Activated CD4-positive, alpha-beta T cell treated with anti-CD3 and anti-CD28 coated beads, Interleukin-2, amount 50 U/mL, for 4 hours (primary cell): ENCODE measurements at regions not wholly inside any gene's neighbourhood (a gene's known extent, or its start where the extent isn't known, plus 50 kb on each side); places are given as distances from the start of the nearest gene placed in this dataset.
"Not testable (repeated sequence)": the region's sequence is repeated elsewhere in the genome, so short reads cannot be mapped to it uniquely, and the experiment has no call there.

Experiments used
- DNase-seq, 2 experiments: peaks; one replicate each; pipeline ENCODE4 v3.0.0-alpha.2; 2020

- no peak for DNase-seq
Measured at GRCh38 chr3:88703501-88704059, 403.8 kb upstream of the EPHA3 start.

DNA sequence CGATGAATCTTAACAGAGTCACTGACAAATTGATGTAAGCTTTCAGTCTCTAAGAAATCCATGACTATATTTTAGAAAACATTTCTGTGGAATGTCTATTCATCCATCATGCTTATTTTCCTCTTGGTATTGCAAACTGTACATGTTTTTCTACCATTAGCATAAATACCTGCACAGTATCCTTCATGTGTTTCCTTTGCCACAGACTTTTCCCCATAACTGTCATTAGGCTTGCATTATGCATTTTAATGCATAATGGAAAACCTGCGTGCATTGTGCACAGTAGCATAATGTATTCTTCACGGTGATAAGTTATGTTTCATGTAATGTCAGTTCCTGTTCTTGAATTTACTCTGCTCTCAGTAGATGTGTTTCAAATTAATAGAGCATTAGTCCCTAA, 403.1 kb upstream of the EPHA3 start:
- DNase-seq, result no peak

DNA sequence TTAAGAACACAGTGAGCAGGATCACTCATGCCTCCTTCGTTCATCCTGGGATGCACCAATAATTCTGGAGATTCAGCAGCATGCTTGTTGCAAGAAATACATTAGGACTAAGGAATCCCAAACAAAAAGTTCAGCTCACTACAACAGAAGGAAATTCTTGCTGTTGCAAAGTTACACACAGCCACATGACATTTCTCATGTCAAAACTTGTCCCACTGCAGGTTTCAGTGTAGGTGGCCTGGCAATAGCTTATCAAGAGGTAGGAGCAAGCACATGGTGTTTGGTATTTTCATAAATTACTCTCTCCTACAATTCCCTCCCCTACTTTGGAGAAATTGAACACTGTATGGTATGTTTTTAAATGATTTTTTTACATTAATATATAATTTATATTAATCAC, 399.6 kb upstream of the EPHA3 start:
- DNase-seq, result no peak

DNA sequence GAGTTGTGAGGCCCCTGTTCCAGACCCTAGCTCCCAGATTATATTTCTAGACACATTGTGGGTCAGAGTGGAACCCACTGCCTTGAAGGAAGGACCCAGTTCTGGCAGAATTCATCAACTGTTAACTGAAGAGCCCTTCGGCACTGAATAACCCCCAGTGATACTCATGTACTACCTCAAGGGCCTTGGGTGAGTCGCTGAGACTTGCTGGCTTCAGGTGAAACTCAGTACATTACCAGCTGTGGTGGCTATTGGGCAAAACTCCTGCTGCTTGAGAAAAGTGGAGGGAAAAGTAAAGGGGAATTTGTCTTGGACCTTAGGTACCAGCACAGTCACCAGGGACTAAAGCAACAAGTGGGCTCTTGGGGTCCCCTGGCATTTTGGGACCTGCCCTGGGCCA, 394.9 kb upstream of the EPHA3 start:
- no peak for DNase-seq

DNA sequence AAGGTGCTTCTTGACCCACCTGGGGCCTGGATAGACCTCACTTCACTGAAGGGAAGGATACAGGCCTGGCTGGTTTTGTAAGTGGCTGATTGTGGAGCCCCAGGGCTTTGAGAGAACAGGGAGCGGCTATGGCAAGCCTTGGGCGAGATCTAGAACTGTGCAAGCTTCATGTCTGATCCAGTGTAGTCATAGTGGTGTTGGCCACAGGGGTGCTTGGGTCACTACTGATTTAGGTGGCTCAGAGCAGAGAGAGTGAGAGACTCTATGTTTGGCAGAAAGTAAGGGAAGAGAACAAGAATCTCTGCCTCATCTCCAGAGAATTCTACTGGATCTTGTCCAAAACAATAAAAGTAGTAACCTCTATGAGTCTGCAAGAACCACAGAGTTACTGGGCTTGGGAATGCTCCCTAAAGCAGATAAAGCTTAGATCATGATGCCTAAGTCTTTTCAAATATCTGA, 394.2 kb upstream of the EPHA3 start:
- DNase-seq, result no peak

DNA sequence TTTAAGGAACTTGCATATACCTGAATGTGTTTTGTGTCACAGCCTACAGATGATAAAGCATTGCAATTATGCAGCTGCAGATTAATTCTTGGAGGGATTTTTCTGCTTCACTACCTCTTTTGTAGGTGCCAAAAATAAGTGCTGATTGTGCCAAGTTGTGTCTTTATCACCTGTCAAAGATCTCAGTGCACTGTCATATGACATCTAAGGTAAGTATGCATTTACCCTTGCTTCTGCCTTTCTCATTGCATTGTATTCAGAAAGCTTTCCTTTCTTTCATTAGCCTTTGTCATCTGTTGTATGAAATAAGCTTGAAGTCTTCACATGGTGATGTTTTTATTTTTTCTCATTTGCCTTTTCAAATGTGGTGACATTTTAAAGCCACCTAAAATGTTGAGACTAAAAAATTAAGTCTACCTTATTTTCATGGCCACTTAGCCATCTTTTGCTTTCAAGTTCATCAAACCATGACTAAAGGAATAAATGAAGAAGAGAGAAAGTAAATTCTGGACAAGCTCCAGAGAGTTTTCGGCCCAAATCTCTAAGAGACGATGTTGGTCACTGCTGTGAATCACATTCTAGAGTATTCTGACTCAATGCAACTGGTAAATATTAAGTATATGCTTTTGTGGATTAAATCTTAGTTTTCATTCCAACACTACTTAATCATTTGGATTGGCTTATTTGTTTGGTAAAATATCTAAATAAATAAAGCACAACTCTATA, 381.8 kb upstream of the EPHA3 start:
- DNase-seq, result no peak

GRCh38 chr3:88732186-88732585, 375.2 kb upstream of the EPHA3 start:
- DNase-seq, result no peak

DNA sequence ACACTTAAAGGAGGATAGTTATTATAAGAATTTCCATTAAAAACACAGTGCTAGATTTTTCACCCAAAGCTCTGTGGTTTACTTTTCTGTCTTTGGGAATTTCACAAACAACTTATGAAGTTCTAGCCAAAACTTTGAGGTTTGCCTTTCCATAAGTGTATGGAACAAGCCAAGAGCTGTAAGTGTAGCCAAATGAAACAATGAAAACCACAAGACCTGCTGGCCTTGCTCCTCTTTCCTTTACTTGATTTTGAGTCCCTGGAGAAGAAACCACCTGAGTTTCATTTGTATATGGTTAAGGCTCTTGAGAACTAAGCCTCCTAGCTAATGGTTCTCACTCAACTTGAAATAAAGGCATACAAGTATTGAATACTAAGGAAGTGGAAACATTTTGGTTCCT, 365.3 kb upstream of the EPHA3 start:
- DNase-seq, result no peak

DNA sequence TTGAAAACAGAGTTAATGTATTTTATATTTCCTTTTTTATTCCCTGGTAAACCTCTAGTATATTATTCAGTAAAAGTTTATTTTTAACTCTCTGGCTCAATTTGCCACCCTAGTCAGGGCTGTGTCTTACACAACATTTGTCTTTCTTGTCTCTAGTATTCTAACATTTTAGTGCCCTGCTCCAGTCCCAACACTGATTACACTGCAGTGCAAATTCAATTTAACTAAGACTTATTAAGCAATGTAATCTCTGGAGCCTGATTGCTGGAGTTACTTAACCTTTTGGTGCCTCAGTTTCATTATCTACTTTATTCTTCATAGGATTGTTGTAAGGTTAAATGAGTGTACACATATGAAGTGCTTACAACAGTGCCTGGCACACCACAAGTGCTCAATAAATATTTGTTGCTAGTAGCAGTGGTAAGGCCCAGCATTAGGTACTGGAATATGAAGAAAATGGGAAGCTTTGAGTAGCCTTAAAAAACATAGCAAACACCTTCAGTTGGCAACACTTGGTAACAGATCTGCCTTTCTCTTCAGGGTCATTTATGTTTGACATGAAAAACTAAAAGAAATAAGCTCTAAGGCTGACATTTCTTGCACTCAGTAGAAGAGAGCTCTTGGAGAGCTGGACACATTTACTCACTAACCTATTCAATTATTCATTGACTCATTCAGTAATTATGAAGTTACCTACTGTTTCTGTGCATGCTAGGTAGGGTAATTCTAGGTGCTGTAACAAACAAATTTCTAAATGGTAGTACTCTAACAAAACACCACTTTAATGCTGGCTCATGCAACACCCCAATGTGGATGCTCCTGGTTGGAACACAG, 364.5 kb upstream of the EPHA3 start:
- no peak for DNase-seq

DNA sequence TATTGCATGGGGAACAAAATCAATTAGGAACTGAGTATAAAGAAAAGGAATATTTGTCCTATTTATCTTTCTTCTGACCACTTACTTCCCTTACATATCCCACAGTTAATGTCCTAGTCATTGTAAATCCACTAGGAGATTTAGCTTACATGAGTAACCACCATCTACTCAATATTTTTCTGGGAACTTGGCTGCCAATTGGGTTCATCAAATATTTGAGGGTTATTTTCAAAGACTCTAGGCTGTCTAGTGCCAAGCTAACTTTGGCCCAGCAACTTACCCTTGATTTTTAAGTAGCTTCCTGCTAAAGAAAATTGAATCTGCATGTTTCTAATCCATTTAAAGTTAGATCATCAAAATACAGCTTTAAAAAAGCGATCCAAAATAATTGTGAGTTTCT, 362.5 kb upstream of the EPHA3 start:
- no peak for DNase-seq

- DNase-seq, result not testable (repeated sequence)
Measured at GRCh38 chr3:88747145-88747544, 360.3 kb upstream of the EPHA3 start.

- DNase-seq, result no peak
Measured at GRCh38 chr3:88758676-88759075, 348.7 kb upstream of the EPHA3 start.

GRCh38 chr3:88767746-88768145, 339.7 kb upstream of the EPHA3 start:
- DNase-seq, result no peak

- DNase-seq, result no peak
Measured at GRCh38 chr3:88773766-88774165, 333.7 kb upstream of the EPHA3 start.

GRCh38 chr3:88775026-88775690, 332.3 kb upstream of the EPHA3 start:
- no peak for DNase-seq

- no peak for DNase-seq
Measured at GRCh38 chr3:88779482-88779881, 327.9 kb upstream of the EPHA3 start.

- no peak for DNase-seq
Measured at GRCh38 chr3:88784925-88785324, 322.5 kb upstream of the EPHA3 start.

DNA sequence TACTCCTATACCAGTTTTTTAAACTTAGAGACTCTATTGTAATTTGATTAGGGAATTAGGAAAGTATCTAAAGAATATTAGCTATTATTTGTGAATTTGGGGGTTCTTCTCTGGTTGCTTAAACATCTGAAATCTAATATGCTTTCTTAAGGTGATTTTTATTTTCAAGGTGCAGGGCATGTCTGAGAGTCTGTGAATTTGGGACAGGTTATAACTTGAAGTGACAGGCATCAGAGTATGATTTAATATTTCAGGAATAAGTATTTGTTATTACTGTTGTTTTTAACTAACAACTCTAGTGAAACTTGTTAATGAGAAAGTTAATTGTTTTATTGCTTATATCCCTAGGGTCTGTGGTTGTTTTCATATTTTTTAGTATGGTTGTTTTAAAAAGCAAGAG, 321.6 kb upstream of the EPHA3 start:
- no peak for DNase-seq

GRCh38 chr3:88795503-88795902, 311.9 kb upstream of the EPHA3 start:
- DNase-seq, result no peak

- DNase-seq, result no peak
Measured at GRCh38 chr3:88807491-88808105, 299.8 kb upstream of the EPHA3 start.

GRCh38 chr3:88809993-88810392, 297.4 kb upstream of the EPHA3 start:
- DNase-seq, result no peak

- DNase-seq, result no peak
Measured at GRCh38 chr3:88810455-88810854, 297.0 kb upstream of the EPHA3 start.

GRCh38 chr3:88811096-88811495, 296.3 kb upstream of the EPHA3 start:
- DNase-seq, result no peak
